GM12878 (cell line): ENCODE measurements at regions not wholly inside any gene's neighbourhood (a gene's known extent, or its start where the extent isn't known, plus 50 kb on each side); places are given as distances from the start of the nearest gene placed in this dataset.

Experiments
- EED ChIP-seq: sonication (generic); IDR thresholded peaks from 2 replicates; pipeline ENCODE4 v1.6.1; 2016; ENCODE audit warnings: antibody characterized with exemption, low read depth
- FOXM1 ChIP-seq: IDR thresholded peaks from 2 replicates; pipeline ENCODE4 v1.6.1; 2012; ENCODE audit warnings: low read depth, mild to moderate bottlenecking, inconsistent platforms, low read length, moderate library complexity
- KDM1A ChIP-seq: fragments of 200-600 bp; sonication (generic); IDR thresholded peaks from 2 replicates; pipeline ENCODE4 v1.6.1; 2016; ENCODE audit warnings: borderline replicate concordance
- TCF12 ChIP-seq: IDR thresholded peaks from 2 replicates; pipeline ENCODE4 v1.6.1; 2011; ENCODE audit warnings: low read depth, mild to moderate bottlenecking, low read length
- USF2 ChIP-seq: IDR thresholded peaks from 2 replicates; pipeline ENCODE4 v1.6.1; 2011; ENCODE audit warnings: low read depth, low read length, improper control_type of control experiment, borderline replicate concordance

GRCh38 chr12:115312901-115313300 lies 628.9 kb upstream of the TBX3 start:
- TF ChIP-seq USF2 (no peak), EED (no peak), FOXM1 (no peak), TCF12 (no peak), KDM1A (no peak)
